RWPE1 (cell line): ENCODE measurements at regions not wholly inside any gene's neighbourhood (a gene's known extent, or its start where the extent isn't known, plus 50 kb on each side); places are given as distances from the start of the nearest gene placed in this dataset.

Experiments
- CTCF ChIA-PET: fragments of 350-600 bp; sonication (Branson Sonifier 250); formaldehyde crosslinking; extraction: SDS; loops from one replicate; lab custom pipeline; 2021; lab: Yijun Ruan, JAX
- POLR2A ChIA-PET: fragments of 400-600 bp; formaldehyde crosslinking; extraction: SDS; loops from one replicate; lab custom pipeline; 2020; ENCODE audit warnings: antibody characterized with exemption; ENCODE audit not compliant: low non-redundant PET; lab: Yijun Ruan, JAX
- DNase-seq: peaks from one replicate; pipeline ENCODE4 v3.0.0; 2012; ENCODE audit warnings: low spot score
- H3K27ac ChIP-seq: fragments of 450-650 bp; 2 replicates; pipeline ENCODE4 v1.5.1; 2017
- CTCF ChIP-seq: fragments of 450-650 bp; conservative IDR thresholded peaks from 2 replicates; pipeline ENCODE4 v1.5.1; 2017; ENCODE audit warnings: low read depth, mild to moderate bottlenecking

- DNase-seq = no peak
- ChIA-PET CTCF (no interaction called here), POLR2A (no interaction called here)
- no peak for TF ChIP-seq CTCF
- H3K27ac ChIP-seq = no peak overlapping the region
These were observed 63.2 kb downstream of the DIPK2A start for GRCh38 chr3:144034715-144035290.

- CTCF ChIA-PET = no interaction called here
These were observed 64.9 kb downstream of the DIPK2A start for GRCh38 chr3:144036498-144036897.

GRCh38 chr3:144039661-144040060, 68.0 kb downstream of the DIPK2A start:
- POLR2A ChIA-PET = no interaction called here
- CTCF ChIA-PET = no interaction called here
- no peak overlapping the region for H3K27ac ChIP-seq
- peak; percentile 24 for DNase-seq
- TF ChIP-seq CTCF = no peak

More at GRCh38 chr3:144036498-144036897, 64.9 kb downstream of the DIPK2A start:
- H3K27ac ChIP-seq = no peak overlapping the region
- no peak for DNase-seq
- TF ChIP-seq CTCF = no peak
- POLR2A ChIA-PET = no interaction called here

- ChIA-PET CTCF (interaction anchor here (0.5 kb wide), 1 partner anchor 134 kb away, joined by 3 read pairs; no protein-coding TSS in a partner anchor), POLR2A (no interaction called here)
- H3K27ac ChIP-seq = no peak overlapping the region
- TF ChIP-seq CTCF = no peak
- DNase-seq = no peak
These were observed 70.4 kb downstream of the DIPK2A start for GRCh38 chr3:144041960-144042556.

- CTCF ChIA-PET = interaction anchor here (0.7 kb wide), 1 partner anchor 70 kb away, joined by 3 read pairs; no protein-coding TSS in a partner anchor
These were observed 74.1 kb downstream of the DIPK2A start for GRCh38 chr3:144045766-144046165.

GRCh38 chr3:144049374-144049773, 77.8 kb downstream of the DIPK2A start:
- no peak overlapping the region for H3K27ac ChIP-seq
- CTCF ChIA-PET = no interaction called here
- DNase-seq = no peak
- no peak for TF ChIP-seq CTCF
- POLR2A ChIA-PET = no interaction called here

More at GRCh38 chr3:144045766-144046165, 74.1 kb downstream of the DIPK2A start:
- TF ChIP-seq CTCF = no peak
- POLR2A ChIA-PET = no interaction called here
- H3K27ac ChIP-seq = no peak overlapping the region
- no peak for DNase-seq
